HL-60 (cell line): ENCODE measurements at regions not wholly inside any gene's neighbourhood (a gene's known extent, or its start where the extent isn't known, plus 50 kb on each side); places are given as distances from the start of the nearest gene placed in this dataset.

Source experiments
- POLR2AphosphoS5 ChIP-seq: IDR thresholded peaks from 2 replicates; pipeline ENCODE4 v1.6.1; 2012; ENCODE audit warnings: low read depth
- TF ChIP-seq, protein P1 (sequence below): IDR thresholded peaks from one replicate; pipeline ENCODE4 v1.5.1; 2011; ENCODE audit warnings: low read length, control low read depth, inconsistent platforms; ENCODE audit not compliant: insufficient read depth

DNA sequence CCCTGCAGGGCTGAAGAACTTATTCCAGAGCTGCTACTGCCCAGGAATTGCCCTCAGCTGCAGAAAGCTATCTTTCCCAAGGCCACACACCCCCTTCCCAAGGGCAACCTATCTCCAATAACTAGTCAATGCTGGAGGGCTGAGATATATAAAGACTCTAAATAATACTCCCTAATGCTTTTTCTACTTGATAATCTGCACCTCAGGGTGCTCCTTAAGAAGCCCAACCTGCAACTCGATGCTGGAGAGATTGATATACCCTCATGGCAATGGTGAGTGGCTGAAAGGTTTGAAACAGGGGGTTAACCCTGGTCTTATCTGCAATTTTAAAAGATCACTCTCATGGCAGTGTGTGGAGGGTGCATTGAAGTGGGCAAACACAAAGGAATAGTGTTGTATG is 142.7 kb upstream of the APC start:
- TF ChIP-seq, protein P1, sequence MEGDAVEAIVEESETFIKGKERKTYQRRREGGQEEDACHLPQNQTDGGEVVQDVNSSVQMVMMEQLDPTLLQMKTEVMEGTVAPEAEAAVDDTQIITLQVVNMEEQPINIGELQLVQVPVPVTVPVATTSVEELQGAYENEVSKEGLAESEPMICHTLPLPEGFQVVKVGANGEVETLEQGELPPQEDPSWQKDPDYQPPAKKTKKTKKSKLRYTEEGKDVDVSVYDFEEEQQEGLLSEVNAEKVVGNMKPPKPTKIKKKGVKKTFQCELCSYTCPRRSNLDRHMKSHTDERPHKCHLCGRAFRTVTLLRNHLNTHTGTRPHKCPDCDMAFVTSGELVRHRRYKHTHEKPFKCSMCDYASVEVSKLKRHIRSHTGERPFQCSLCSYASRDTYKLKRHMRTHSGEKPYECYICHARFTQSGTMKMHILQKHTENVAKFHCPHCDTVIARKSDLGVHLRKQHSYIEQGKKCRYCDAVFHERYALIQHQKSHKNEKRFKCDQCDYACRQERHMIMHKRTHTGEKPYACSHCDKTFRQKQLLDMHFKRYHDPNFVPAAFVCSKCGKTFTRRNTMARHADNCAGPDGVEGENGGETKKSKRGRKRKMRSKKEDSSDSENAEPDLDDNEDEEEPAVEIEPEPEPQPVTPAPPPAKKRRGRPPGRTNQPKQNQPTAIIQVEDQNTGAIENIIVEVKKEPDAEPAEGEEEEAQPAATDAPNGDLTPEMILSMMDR = no peak
- TF ChIP-seq POLR2AphosphoS5 = no peak
